ENCODE measurements at regions not wholly inside any gene's neighbourhood (a gene's known extent, or its start where the extent isn't known, plus 50 kb on each side); places are given as distances from the start of the nearest gene placed in this dataset.
A peak's percentile ranks its signal among the peaks of the same experiment; 100 is the strongest.
"Not testable (repeated sequence)": the region's sequence is repeated elsewhere in the genome, so short reads cannot be mapped to it uniquely, and the experiment has no call there.

DNA sequence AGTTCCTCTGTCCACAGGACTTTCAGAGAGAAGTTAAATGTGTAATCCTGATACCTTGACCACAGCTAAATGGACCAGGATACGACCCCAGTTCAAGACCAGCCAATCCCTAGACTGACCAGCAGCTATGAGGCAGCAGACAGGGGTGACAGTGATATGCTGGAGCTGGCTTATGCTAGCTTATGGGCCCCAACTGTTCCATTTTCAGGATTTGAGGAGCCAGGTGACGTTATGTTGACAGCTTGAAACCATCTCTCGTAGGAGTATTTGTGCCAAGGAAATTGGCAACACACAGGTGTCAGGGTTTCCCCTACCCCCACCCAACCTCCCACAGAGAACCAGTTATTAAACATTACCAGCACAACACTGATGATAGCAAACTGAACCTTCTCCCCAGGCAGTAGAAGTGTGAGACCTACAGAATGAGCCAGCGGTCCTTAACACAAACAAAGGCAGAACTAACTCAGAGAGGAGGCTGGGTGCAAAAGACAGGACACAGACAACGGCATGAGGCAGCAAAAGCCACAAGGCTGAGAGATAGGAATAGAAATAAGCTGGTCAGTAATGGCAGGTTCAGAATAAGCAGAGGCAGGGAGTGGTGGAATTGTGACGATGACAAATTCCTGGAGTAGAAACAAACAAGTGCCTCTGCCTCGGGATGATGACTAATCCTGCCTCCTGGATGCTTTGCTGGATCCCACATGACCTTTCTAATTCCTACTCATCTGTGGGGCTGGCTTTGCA is 85.6 kb upstream of the CPEB2 start:
- Mint-ChIP-seq H3K36me3 (ENCODE audit: low read depth) (no peaks in the 10 kb centered on the region), H3K27ac (no peak overlapping the region), H3K9me3 (no peaks in the 10 kb centered on the region), H3K4me3 (no peak overlapping the region), H3K27me3 (peaks cover 16% of the 10 kb centered on the region), H3K4me1 (ENCODE audit: low read depth) (no peaks in the 10 kb centered on the region)

DNA sequence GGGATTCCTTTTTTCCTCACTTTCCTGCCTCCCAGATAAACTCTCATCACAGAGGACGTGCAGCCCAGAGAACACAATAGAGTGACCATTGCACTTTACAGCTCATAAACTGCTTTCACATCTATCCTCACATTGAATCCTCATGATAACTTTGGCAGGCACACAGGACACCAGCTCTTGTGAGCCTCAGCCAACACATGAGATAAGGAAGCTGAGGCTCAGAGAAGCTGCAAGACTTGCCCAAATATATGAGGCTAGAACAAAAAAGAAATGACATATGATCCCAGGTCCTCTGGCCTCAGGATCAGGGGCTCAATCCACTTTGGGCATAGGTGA is 85.0 kb upstream of the CPEB2 start:
- no peaks in the 10 kb centered on the region for H3K36me3 Mint-ChIP-seq (ENCODE audit: low read depth)
- H3K4me1 Mint-ChIP-seq (ENCODE audit: low read depth) = no peaks in the 10 kb centered on the region
- peaks cover 12% of the 10 kb centered on the region for H3K27me3 Mint-ChIP-seq
- H3K9me3 Mint-ChIP-seq = no peaks in the 10 kb centered on the region
- H3K4me3 Mint-ChIP-seq = no peak overlapping the region
- H3K27ac Mint-ChIP-seq = no peak overlapping the region

DNA sequence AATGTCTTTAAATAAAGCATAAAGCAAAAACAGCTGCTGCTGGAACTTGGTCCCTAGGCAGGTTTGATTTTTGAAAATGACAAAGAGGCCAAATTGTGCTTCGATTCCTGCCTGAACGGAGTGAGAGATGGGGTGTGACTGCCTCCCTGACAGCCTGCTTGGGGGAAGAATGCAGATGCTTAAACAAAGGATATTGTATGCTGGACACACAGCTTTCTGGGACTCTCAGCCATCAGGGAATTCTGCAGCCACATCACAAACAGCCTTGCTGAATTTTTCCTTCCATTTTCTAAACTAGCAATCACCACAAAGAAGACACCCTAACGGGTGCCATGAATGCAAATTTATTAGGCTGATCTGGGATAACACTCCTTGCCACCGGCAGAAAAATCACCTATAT is 83.9 kb upstream of the CPEB2 start:
- no peak overlapping the region for H3K27ac Mint-ChIP-seq

DNA sequence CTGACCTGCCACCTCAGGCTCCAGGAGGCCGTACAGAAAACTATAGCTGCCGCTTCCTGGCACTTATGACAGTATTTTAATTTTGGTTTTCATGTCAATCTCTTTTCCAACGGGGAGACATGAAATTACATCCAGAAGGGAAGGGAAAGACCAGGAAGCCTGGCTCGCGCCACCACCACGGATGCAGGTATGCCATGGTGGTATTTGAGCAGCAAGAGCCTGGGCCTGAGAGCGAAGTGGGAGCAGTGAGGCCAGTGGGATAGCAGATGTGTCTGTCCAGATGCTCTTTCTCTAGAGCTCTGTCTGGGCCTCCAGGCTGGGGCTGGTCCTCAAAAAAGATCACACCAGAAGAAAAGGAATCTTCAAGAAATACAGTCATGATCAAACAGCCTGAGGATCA is 82.5 kb upstream of the CPEB2 start:
- no peaks in the 10 kb centered on the region for H3K4me1 Mint-ChIP-seq (ENCODE audit: low read depth)
- H3K27ac Mint-ChIP-seq = no peak overlapping the region
- peaks cover 10% of the 10 kb centered on the region for H3K27me3 Mint-ChIP-seq

More for the DNA sequence above, 83.9 kb upstream of the CPEB2 start:
- Mint-ChIP-seq H3K4me3 (no peak overlapping the region), H3K4me1 (ENCODE audit: low read depth) (no peaks in the 10 kb centered on the region), H3K36me3 (ENCODE audit: low read depth) (no peaks in the 10 kb centered on the region), H3K9me3 (no peaks in the 10 kb centered on the region), H3K27me3 (peaks cover 10% of the 10 kb centered on the region)

GRCh38 chr4:14920237-14920636 is 82.0 kb upstream of the CPEB2 start:
- no peaks in the 10 kb centered on the region for H3K9me3 Mint-ChIP-seq
- H3K4me3 Mint-ChIP-seq = no peak overlapping the region
- no peak overlapping the region for H3K27ac Mint-ChIP-seq
- H3K27me3 Mint-ChIP-seq = peaks cover 7% of the 10 kb centered on the region
- no peaks in the 10 kb centered on the region for H3K36me3 Mint-ChIP-seq (ENCODE audit: low read depth)
- no peaks in the 10 kb centered on the region for H3K4me1 Mint-ChIP-seq (ENCODE audit: low read depth)

More for the DNA sequence above, 82.5 kb upstream of the CPEB2 start:
- Mint-ChIP-seq H3K9me3 (no peaks in the 10 kb centered on the region), H3K4me3 (no peak overlapping the region), H3K36me3 (ENCODE audit: low read depth) (no peaks in the 10 kb centered on the region)

DNA sequence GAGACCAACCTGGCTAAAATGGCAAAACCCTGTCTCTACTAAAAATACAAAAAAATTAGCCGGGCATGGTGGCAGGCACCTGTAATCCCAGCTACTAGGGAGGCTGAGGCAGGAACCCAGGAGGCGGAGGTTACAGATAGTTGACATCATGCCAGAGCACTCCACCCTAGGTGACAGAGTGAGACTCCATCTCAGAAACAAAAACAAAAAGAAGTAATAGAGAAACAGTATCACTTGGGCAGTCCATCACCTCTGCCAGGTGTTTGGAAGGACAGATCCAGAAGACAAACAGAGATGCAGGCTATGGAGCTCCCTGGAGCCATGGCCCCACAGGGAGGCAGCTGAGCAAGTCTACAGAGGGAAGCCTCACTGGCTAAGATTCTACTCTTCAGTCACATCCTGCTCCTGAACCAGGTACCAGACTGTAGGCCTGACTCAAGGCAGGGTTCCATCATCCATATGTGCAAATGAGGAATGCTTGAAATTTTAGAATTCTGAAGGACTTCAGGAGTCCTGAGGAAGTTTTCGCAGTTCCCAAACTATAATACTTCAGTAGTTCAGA is 81.4 kb upstream of the CPEB2 start:
- Mint-ChIP-seq H3K27ac (no peak overlapping the region), H3K4me3 (no peak overlapping the region), H3K9me3 (no peaks in the 10 kb centered on the region), H3K27me3 (peaks cover 5% of the 10 kb centered on the region), H3K4me1 (ENCODE audit: low read depth) (no peaks in the 10 kb centered on the region), H3K36me3 (ENCODE audit: low read depth) (no peaks in the 10 kb centered on the region)

DNA sequence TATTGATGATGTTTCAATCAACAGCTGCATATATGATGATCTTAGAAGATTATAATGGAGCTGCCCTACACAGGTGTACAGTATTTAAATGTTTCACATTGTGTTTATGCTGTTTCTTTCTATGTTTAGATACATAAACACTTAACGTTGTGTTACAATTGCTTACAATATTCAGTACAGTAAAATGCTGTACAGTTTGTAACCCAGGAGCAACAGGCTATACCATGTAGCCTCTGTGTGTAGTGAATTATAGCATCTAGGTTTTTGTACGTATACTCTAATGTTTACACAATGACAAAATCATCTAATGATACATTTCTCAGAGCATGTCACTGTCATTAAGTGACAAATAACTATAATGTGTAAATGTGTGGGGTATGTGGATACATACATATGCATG is 80.5 kb upstream of the CPEB2 start:
- not testable (repeated sequence) for H3K4me3 Mint-ChIP-seq; H3K36me3 Mint-ChIP-seq (ENCODE audit: low read depth); H3K27me3 Mint-ChIP-seq; H3K9me3 Mint-ChIP-seq; H3K4me1 Mint-ChIP-seq (ENCODE audit: low read depth); H3K27ac Mint-ChIP-seq

GRCh38 chr4:14924076-14924811 is 78.0 kb upstream of the CPEB2 start:
- Mint-ChIP-seq H3K36me3 (ENCODE audit: low read depth) (no peaks in the 10 kb centered on the region), H3K27ac (peak overlapping the region; percentile 14), H3K4me3 (no peak overlapping the region), H3K27me3 (no peaks in the 10 kb centered on the region), H3K4me1 (ENCODE audit: low read depth) (no peaks in the 10 kb centered on the region), H3K9me3 (no peaks in the 10 kb centered on the region)

GRCh38 chr4:14924812-14925344 is 77.4 kb upstream of the CPEB2 start:
- Mint-ChIP-seq H3K36me3 (ENCODE audit: low read depth) (no peaks in the 10 kb centered on the region), H3K27ac (no peak overlapping the region), H3K27me3 (no peaks in the 10 kb centered on the region), H3K4me1 (ENCODE audit: low read depth) (no peaks in the 10 kb centered on the region), H3K4me3 (no peak overlapping the region), H3K9me3 (no peaks in the 10 kb centered on the region)

DNA sequence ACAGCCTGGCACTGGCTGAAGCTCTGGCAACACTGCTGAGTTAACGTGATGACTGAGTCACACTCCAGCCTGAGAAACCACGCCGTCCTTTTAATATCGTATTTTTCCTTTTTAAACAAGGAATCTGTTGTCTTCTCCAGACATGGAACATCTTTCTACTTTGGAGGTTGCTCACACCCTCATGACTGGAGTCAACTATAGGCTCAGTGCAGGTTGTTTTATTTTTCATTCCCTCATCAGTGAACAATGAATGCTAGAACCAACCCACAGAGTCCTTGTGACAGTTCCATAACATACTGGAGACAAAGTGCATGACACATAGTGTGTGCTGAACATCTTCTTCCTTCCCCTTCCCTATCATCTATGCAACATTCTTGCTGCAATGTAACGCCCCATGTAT is 76.8 kb upstream of the CPEB2 start:
- H3K4me3 Mint-ChIP-seq = no peak overlapping the region
- no peaks in the 10 kb centered on the region for H3K27me3 Mint-ChIP-seq
- H3K9me3 Mint-ChIP-seq = no peaks in the 10 kb centered on the region
- H3K36me3 Mint-ChIP-seq (ENCODE audit: low read depth) = no peaks in the 10 kb centered on the region
- H3K4me1 Mint-ChIP-seq (ENCODE audit: low read depth) = no peaks in the 10 kb centered on the region
- no peak overlapping the region for H3K27ac Mint-ChIP-seq

GRCh38 chr4:14926368-14926767 is 75.9 kb upstream of the CPEB2 start:
- Mint-ChIP-seq H3K36me3 (ENCODE audit: low read depth) (no peaks in the 10 kb centered on the region), H3K9me3 (no peaks in the 10 kb centered on the region), H3K27ac (no peak overlapping the region), H3K27me3 (peaks cover 4% of the 10 kb centered on the region), H3K4me3 (no peak overlapping the region), H3K4me1 (ENCODE audit: low read depth) (no peaks in the 10 kb centered on the region)

GRCh38 chr4:14928035-14928434 is 74.2 kb upstream of the CPEB2 start:
- Mint-ChIP-seq H3K36me3 (ENCODE audit: low read depth) (no peaks in the 10 kb centered on the region), H3K27me3 (peaks cover 10% of the 10 kb centered on the region), H3K4me1 (ENCODE audit: low read depth) (no peaks in the 10 kb centered on the region), H3K27ac (no peak overlapping the region), H3K9me3 (no peaks in the 10 kb centered on the region), H3K4me3 (no peak overlapping the region)

- Mint-ChIP-seq H3K27me3 (peaks cover 11% of the 10 kb centered on the region), H3K27ac (no peak overlapping the region), H3K4me3 (no peak overlapping the region), H3K4me1 (ENCODE audit: low read depth) (no peaks in the 10 kb centered on the region), H3K9me3 (no peaks in the 10 kb centered on the region), H3K36me3 (ENCODE audit: low read depth) (no peaks in the 10 kb centered on the region)
Observed at GRCh38 chr4:14929669-14930068, 72.6 kb upstream of the CPEB2 start.

DNA sequence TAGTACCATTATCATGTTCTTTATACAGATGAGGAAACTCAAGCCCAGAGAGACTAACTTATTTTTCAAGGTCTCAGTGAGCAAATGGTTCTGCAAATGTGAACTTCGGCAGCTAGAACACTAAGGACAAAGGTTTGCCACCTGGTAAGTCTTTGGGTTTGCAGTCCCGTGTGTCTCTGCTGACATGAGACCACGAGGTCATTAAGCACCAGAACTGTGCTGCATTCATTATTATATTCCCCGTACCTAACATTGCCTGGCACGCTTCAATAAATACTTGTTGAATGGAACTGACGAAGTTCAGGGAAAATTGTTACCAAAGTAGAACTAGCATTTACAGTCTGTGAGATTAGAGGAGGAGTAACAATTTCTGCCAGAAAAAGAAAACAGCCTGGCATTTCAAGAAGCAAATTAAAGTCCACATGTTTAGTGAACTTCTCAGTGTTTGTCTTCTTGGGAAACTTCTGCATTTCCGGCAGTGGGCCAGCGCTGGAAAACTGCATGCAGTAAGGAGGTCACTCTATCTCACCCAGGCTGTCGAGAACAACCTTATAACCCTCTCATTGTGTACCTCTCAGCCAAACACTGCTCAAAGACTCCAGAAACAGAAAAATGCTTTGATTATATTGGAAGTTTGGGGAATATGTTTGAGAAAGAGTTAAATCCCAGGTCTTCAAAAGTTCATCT is 67.4 kb upstream of the CPEB2 start:
- H3K36me3 Mint-ChIP-seq (ENCODE audit: low read depth) = no peaks in the 10 kb centered on the region
- peaks cover 44% of the 10 kb centered on the region for H3K27me3 Mint-ChIP-seq
- no peaks in the 10 kb centered on the region for H3K4me1 Mint-ChIP-seq (ENCODE audit: low read depth)
- H3K9me3 Mint-ChIP-seq = no peaks in the 10 kb centered on the region
- H3K4me3 Mint-ChIP-seq = no peak overlapping the region
- no peak overlapping the region for H3K27ac Mint-ChIP-seq

DNA sequence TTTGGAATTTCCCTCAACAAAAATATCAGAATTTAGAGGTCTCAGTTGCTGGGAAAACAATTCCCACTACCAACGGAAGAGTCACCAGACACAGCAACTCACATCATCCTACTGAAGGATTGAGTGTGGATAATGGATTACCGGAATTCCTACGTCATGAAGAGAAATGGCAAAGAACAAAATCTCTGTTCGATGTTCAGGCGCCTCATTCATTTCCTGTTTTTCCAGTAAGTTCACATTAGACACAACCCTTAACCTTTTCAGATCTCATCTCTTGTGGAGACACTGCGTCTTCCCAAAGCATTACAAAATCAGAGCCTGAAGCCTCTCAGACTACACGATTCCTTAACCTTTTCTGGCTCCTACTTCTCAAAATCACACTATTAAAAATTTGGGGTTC is 58.5 kb upstream of the CPEB2 start:
- no peak overlapping the region for H3K4me3 Mint-ChIP-seq
- peaks cover 28% of the 10 kb centered on the region for H3K27me3 Mint-ChIP-seq
- H3K4me1 Mint-ChIP-seq (ENCODE audit: low read depth) = no peaks in the 10 kb centered on the region
- H3K36me3 Mint-ChIP-seq (ENCODE audit: low read depth) = no peaks in the 10 kb centered on the region
- H3K27ac Mint-ChIP-seq = no peak overlapping the region
- H3K9me3 Mint-ChIP-seq = no peaks in the 10 kb centered on the region

Measured in stimulated activated naive CD8-positive, alpha-beta T cell treated with anti-CD3 and anti-CD28 coated beads, Interleukin-15, Interleukin-2, amounts not matched to agents 100 ng/mL and 50 ng/mL, for 24 hours (primary cell).